ENCODE measurements at regions not wholly inside any gene's neighbourhood (a gene's known extent, or its start where the extent isn't known, plus 50 kb on each side); places are given as distances from the start of the nearest gene placed in this dataset.

DNA sequence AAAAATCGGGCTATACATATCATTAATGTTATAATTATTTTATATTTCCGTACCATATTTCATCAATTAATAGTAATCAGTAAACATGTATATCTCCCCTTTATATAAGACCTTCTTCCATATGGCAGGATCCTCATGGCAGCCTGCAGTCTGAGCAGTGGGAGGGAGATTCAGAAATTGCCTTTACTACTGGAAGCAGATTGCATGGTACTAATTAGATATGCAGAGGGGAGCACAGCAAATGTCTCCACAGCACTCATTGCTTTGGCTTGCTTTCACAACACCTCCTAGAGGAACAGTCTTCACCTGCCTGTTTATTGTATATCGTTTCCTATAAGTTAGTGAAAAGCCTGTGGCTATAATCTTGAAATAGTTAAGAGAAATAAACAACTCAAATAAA is 585.8 kb upstream of the GOT2 start:
- H3K9me2 ChIP-seq (replicated peaks; ENCODE audit: control insufficient read depth, low read length): no peaks in the 10 kb centered on the region
- no peaks in the 10 kb centered on the region for H3K9me3 ChIP-seq (ENCODE audit: control insufficient read depth, insufficient read depth, low read length)
- H3K4me1 ChIP-seq (ENCODE audit: control insufficient read depth, low read length): no peaks in the 10 kb centered on the region
- H3K36me3 ChIP-seq (ENCODE audit: control insufficient read depth, low read length): no peaks in the 10 kb centered on the region
- H3K27ac ChIP-seq (ENCODE audit: low read depth, low read length): no peak overlapping the region
- no peaks in the 10 kb centered on the region for H3F3A ChIP-seq (ENCODE audit: control insufficient read depth, insufficient read depth)
- H4K20me1 ChIP-seq (ENCODE audit: control insufficient read depth, insufficient read depth, low read depth, low read length): no peaks in the 10 kb centered on the region
- no peak overlapping the region for H3K4me3 ChIP-seq (ENCODE audit: low read length)
- no peaks in the 10 kb centered on the region for H3K27me3 ChIP-seq (ENCODE audit: control insufficient read depth, low read length)
- no peaks in the 10 kb centered on the region for H3K79me2 ChIP-seq (ENCODE audit: control insufficient read depth, low read length)
- H3K4me2 ChIP-seq (ENCODE audit: low read length): no peak overlapping the region
- TF ChIP-seq, protein P1, sequence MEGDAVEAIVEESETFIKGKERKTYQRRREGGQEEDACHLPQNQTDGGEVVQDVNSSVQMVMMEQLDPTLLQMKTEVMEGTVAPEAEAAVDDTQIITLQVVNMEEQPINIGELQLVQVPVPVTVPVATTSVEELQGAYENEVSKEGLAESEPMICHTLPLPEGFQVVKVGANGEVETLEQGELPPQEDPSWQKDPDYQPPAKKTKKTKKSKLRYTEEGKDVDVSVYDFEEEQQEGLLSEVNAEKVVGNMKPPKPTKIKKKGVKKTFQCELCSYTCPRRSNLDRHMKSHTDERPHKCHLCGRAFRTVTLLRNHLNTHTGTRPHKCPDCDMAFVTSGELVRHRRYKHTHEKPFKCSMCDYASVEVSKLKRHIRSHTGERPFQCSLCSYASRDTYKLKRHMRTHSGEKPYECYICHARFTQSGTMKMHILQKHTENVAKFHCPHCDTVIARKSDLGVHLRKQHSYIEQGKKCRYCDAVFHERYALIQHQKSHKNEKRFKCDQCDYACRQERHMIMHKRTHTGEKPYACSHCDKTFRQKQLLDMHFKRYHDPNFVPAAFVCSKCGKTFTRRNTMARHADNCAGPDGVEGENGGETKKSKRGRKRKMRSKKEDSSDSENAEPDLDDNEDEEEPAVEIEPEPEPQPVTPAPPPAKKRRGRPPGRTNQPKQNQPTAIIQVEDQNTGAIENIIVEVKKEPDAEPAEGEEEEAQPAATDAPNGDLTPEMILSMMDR (IDR thresholded peaks at IDR 0.05; ENCODE audit: low read depth, low read length, poor library complexity, severe bottlenecking): no peak
- TF ChIP-seq EZH2phosphoT487 (IDR thresholded peaks at IDR 0.05; ENCODE audit: borderline replicate concordance, low read length): no peak

DNA sequence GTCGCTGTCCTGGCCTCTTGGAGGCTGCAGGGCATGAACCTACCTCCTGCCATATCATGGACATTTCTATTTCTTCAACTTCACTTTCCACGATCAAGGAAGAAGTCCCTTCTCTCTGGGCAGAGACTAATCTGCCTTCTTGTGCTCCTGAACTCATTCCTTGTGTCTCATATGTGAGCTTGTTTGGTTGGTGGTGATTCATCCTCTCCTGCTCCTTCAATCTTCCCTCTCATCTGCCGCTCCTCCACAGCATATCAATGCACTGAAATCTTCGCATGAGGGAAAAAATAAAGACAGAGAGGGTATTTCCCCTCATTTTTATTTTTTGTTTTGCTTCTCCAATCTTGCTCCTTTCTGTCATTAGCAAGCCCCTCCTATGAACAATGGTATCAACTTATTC is 571.7 kb upstream of the GOT2 start:
- Histone ChIP-seq H3K4me3 (ENCODE audit: low read length) (no peak overlapping the region), H3K79me2 (ENCODE audit: control insufficient read depth, low read length) (no peaks in the 10 kb centered on the region), H3F3A (ENCODE audit: control insufficient read depth, insufficient read depth) (no peaks in the 10 kb centered on the region), H3K4me1 (ENCODE audit: control insufficient read depth, low read length) (no peaks in the 10 kb centered on the region), H3K9me2 (replicated peaks; ENCODE audit: control insufficient read depth, low read length) (no peaks in the 10 kb centered on the region), H4K20me1 (ENCODE audit: control insufficient read depth, insufficient read depth, low read depth, low read length) (no peaks in the 10 kb centered on the region), H3K27ac (ENCODE audit: low read depth, low read length) (no peak overlapping the region), H3K9me3 (ENCODE audit: control insufficient read depth, insufficient read depth, low read length) (no peaks in the 10 kb centered on the region), H3K27me3 (ENCODE audit: control insufficient read depth, low read length) (no peaks in the 10 kb centered on the region), H3K4me2 (ENCODE audit: low read length) (no peak overlapping the region), H3K36me3 (ENCODE audit: control insufficient read depth, low read length) (no peaks in the 10 kb centered on the region)
- TF ChIP-seq EZH2phosphoT487 (IDR thresholded peaks at IDR 0.05; ENCODE audit: borderline replicate concordance, low read length): no peak
- TF ChIP-seq, protein P1 (IDR thresholded peaks at IDR 0.05; ENCODE audit: low read depth, low read length, poor library complexity, severe bottlenecking): no peak

DNA sequence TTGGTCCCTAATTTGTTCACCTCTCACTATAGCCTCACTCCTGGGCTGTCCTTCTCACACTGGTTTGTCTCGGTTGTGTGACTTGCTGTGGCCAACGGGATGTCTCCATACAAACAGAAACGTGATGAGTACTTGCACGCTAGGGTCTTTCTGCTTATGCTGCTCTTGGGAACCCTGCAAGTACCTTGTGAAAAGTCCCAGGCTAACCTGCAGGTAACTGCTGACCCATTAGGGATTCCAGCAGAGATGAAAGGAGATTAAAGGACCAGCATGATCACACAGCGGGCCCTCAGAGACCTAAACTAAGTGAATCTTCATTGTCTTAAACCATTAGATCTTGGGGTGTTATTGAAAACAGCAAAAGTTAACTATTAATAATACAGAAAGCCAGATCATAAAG is 562.8 kb upstream of the GOT2 start:
- TF ChIP-seq EZH2phosphoT487 (IDR thresholded peaks at IDR 0.05; ENCODE audit: borderline replicate concordance, low read length): no peak
- TF ChIP-seq, protein P1 (IDR thresholded peaks at IDR 0.05; ENCODE audit: low read depth, low read length, poor library complexity, severe bottlenecking): no peak
- Histone ChIP-seq H3K27ac (ENCODE audit: low read depth, low read length) (no peak overlapping the region), H3K9me3 (ENCODE audit: control insufficient read depth, insufficient read depth, low read length) (no peaks in the 10 kb centered on the region), H3K4me2 (ENCODE audit: low read length) (no peak overlapping the region), H3K9me2 (replicated peaks; ENCODE audit: control insufficient read depth, low read length) (no peaks in the 10 kb centered on the region), H3K36me3 (ENCODE audit: control insufficient read depth, low read length) (no peaks in the 10 kb centered on the region), H3K27me3 (ENCODE audit: control insufficient read depth, low read length) (no peaks in the 10 kb centered on the region), H4K20me1 (ENCODE audit: control insufficient read depth, insufficient read depth, low read depth, low read length) (no peaks in the 10 kb centered on the region), H3K4me3 (ENCODE audit: low read length) (no peak overlapping the region), H3K79me2 (ENCODE audit: control insufficient read depth, low read length) (no peaks in the 10 kb centered on the region), H3K4me1 (ENCODE audit: control insufficient read depth, low read length) (no peaks in the 10 kb centered on the region), H3F3A (ENCODE audit: control insufficient read depth, insufficient read depth) (no peaks in the 10 kb centered on the region)

Data from DOHH2 (cell line).